Fibroblast of the aortic adventitia (primary cell): ENCODE measurements at regions not wholly inside any gene's neighbourhood (a gene's known extent, or its start where the extent isn't known, plus 50 kb on each side); places are given as distances from the start of the nearest gene placed in this dataset.

ENCODE experiments used
- DNase-seq: peaks from one replicate; pipeline ENCODE4 v3.0.0-alpha.2; 2010; ENCODE audit warnings: low read depth
- H3K4me3 ChIP-seq: 2 replicates; pipeline ENCODE4 v1.5.1; 2011; ENCODE audit warnings: low read depth, mild to moderate bottlenecking, control low read depth, low read length, moderate library complexity
- TF ChIP-seq, protein P1 (sequence below): IDR thresholded peaks from 2 replicates; pipeline ENCODE4 v1.5.1; 2011; ENCODE audit warnings: mild to moderate bottlenecking, low read length, control low read depth, inconsistent platforms; ENCODE audit not compliant: insufficient read depth

DNA sequence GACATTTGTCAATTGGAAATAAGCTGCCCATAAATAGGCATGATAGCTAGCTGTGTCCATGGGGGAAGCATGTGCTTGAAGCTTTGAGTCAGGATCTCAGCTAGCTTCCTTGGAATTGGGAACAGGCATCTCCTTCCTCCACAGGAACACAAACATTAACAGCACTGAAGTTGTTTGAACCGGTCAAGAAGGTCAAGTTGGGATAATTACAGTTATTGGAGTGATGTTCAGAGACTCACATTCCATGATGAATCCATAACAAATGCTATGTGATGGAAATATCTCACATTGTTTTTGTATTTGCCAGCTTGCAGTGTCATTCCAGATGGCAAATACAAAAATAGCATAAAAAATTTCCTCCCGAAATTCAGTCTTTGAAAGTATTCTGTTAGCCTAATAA lies 347.6 kb upstream of the SMIM21 start:
- H3K4me3 ChIP-seq = no peak overlapping the region
- DNase-seq = no peak
- TF ChIP-seq, protein P1, sequence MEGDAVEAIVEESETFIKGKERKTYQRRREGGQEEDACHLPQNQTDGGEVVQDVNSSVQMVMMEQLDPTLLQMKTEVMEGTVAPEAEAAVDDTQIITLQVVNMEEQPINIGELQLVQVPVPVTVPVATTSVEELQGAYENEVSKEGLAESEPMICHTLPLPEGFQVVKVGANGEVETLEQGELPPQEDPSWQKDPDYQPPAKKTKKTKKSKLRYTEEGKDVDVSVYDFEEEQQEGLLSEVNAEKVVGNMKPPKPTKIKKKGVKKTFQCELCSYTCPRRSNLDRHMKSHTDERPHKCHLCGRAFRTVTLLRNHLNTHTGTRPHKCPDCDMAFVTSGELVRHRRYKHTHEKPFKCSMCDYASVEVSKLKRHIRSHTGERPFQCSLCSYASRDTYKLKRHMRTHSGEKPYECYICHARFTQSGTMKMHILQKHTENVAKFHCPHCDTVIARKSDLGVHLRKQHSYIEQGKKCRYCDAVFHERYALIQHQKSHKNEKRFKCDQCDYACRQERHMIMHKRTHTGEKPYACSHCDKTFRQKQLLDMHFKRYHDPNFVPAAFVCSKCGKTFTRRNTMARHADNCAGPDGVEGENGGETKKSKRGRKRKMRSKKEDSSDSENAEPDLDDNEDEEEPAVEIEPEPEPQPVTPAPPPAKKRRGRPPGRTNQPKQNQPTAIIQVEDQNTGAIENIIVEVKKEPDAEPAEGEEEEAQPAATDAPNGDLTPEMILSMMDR = no peak

DNA sequence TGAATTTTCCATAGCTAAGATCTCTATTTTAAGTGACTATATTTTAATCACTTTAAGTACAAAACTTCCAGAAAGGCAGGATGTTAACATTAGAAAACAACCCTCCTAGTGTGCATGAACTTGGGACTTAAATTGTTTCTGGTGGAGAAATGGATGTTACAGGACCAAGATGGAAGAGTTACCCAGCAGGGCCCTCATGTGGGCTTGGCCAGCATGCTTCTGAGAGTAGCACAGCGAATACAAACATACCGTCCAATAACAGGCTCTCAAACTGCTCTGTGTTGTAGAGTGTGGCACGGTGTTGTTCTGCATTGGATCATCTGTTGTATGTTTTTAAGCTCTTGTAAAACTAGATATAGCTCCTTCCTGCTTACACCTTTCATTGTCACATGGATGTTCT lies 346.1 kb upstream of the SMIM21 start:
- no peak overlapping the region for H3K4me3 ChIP-seq
- DNase-seq = no peak
- TF ChIP-seq, protein P1 = no peak

DNA sequence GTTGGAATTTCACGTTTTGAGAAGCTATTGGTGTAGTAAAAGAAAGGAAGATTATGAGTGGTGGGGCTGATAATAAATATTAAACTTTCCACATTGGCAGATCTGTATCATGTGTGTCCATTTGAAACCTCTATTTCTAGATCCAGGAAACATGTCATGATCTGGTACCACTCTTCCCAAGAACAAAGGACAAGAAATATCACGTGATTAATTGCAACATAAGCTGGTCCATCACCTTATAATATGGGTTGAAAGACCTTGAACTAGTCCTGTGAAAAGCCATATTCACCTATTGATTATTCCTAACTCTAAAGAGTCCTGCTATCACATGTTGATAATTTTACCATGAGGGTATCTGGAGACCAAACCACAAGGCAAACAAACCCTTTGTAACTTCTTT lies 335.3 kb upstream of the SMIM21 start:
- TF ChIP-seq, protein P1 = no peak
- DNase-seq = no peak
- H3K4me3 ChIP-seq = no peak overlapping the region

GRCh38 chr18:75760208-75760607 lies 332.7 kb upstream of the SMIM21 start:
- no peak overlapping the region for H3K4me3 ChIP-seq
- TF ChIP-seq, protein P1 = no peak
- no peak for DNase-seq

DNA sequence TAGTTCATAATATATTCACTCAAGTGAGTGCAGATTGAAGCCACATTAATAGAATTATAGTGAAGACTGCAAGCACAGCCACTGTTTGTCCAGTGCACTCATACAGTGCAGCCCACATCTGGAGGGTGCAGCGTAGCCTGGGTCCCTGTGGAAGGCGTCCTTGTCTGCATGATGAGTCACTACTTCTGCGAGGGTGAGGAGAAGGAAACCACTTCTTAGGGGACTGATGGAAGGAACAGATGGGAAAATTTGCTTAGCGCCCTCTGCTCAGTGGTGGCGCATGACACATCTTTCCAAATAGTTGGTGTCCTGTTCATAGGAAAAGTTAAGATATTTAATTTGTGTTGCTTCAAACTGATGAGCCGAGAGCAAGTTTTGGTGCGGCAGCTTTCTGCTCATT lies 330.4 kb upstream of the SMIM21 start:
- no peak for DNase-seq
- no peak overlapping the region for H3K4me3 ChIP-seq
- TF ChIP-seq, protein P1 = no peak

DNA sequence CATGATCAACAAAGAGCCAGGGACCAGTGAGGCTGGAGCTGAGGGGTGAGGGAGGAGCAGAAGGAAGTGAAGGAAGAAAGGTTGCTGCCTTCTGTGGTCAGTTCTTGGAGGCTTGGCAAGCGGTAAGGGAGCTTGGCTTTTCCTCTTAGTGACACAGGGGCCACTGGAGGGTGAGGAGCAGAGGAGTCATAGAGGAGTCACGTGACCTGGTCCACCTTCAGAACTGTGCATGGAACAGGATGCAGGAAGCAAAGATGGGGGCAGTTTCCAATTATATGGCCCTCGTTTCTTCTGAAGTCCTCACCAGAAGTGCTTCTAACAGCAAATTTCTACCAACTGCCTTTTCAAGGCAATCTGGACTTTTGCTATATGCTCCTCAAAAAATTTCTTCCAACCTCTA lies 326.9 kb upstream of the SMIM21 start:
- DNase-seq = no peak
- TF ChIP-seq, protein P1 = no peak
- H3K4me3 ChIP-seq = no peak overlapping the region

GRCh38 chr18:75753753-75754152 lies 326.2 kb upstream of the SMIM21 start:
- no peak for DNase-seq
- TF ChIP-seq, protein P1 = no peak

More at GRCh38 chr18:75753753-75754152, 326.2 kb upstream of the SMIM21 start:
- H3K4me3 ChIP-seq = no peak overlapping the region
